ENCODE measurements at regions not wholly inside any gene's neighbourhood (a gene's known extent, or its start where the extent isn't known, plus 50 kb on each side); places are given as distances from the start of the nearest gene placed in this dataset.
A peak's percentile ranks its signal among the peaks of the same experiment; 100 is the strongest.

DNA sequence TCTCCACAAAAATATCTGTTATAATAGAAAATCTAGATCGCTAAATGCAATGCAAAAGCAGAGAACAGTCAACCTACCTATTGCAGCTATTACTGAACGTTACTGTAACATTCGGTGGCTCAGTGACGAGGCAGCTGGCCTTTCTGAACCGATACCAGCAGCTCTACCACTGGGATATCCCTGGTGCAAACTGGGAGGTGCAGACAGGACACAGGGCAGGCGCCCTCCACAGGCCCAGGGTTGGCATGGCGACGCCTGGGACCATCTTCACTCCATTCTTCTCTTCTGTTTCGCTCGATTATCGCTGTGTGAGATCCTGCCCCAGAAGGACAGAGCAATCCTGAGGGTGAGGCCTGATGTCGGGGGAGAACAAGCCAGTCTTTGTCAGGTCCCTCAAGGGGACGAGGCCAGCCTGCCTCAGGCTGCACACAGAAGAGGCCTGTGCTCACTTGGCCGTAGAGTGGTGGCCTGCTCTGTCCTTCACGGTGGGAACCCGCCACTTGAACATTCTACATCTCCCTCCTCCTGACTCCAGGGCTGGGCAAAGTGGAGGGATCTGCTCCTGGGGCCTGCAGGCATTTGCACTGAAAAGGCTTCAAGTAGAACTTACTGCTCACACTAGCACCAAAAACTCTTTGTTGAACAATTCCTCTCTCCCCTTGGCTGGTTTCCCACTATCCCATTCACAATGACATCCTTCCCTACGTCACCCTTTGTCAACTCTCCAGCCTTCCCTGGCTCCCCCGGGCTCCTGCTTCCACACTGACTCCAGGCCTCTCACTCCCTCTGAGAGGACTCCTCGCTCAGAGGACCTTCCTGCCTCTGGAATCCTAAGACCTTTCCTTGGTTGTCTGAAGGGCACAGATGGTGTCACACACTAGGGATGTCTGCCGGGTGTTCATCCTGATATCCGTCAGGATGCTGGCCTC lies 49.7 kb downstream of the CYRIA start:
- no peak for DNase-seq (ENCODE audit: low read depth, low spot score)

DNA sequence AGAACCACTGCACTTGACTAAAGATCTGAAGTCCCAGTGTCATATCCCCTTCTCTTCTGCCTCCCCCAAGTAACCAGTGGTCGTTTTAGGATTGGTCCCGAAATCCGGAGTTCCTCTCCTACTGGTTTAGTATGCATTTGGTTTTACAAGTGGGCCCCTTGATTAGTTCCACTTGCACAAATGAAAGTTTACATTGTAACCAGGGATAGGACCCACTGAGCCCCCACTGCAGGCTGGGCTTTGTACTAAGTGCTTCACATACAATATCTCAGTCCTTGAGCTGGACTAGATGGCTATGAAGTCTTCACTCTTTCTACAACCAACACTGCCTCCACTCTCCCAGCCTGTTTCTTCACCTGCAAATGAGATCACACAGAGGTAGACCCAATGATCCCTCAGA lies 50.4 kb downstream of the CYRIA start:
- DNase-seq (ENCODE audit: low read depth, low spot score), result no peak

DNA sequence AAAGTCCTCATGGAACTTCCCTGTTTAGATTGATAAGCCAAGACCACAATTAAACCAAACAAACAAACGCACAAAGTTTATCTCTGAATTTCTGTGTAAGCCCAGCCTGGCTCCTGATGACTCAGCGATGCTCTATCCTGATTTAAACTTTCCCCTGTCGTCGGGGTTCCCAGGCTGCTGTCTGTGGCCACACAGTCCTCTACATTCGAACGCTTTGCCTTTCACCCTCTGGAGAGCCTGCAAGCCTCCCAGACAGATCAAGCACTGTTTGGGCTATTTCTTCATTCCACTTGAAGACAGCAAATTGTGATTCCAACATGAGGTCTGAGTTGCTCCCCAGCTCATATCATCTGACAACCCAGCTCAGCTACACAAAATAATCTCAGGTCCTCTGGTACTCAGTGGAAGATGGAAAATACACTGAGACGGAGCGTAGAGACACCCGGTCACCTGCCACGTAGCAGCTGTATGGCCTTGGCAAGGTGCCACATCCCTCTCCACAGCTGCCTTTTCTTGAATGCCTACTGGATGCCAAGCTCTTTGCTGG lies 51.2 kb downstream of the CYRIA start:
- peak; percentile 29 for DNase-seq (ENCODE audit: low read depth, low spot score)

DNA sequence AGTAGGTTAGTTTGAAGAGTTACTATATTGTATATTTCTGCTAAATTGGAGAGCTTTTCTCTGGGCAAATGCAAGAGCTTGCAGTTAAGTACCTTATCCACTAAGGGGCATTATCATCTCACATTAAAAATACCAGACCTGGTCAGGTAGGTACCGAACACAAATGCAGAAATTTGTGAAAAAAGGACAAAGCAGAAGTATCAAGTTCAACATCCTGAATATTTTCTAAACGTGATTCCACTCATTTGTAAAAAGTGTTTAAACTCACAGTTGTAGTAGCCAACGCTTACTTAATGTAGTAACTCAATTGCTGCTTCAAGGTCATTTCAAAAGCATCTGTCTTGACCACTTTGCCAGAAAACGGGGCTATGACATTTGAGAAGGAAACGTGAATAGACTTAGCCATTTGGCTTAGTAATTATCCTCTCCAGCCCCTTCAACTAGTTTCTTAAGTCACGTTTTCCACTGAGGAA lies 52.1 kb downstream of the CYRIA start:
- DNase-seq (ENCODE audit: low read depth, low spot score), result peak; percentile 45

DNA sequence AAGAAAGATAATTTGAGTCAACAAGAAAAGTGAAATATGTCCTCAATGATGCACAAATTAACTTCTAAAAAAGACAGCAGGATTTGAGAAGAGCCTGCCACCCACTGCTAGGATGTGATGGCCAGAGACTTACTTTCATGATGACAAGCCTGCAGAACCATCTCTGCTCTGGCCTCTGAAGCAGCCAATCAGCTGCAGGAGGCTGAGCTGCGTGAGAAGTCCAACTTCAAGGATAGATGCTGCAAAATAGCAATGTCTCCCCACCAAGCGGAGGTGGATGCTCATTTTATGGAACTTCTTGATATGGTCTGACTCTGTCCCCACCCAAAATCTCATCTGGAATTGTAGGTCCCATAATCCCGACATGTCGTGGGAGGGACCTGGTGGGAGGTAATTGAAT lies 53.1 kb downstream of the CYRIA start:
- no peak for DNase-seq (ENCODE audit: low read depth, low spot score)

DNA sequence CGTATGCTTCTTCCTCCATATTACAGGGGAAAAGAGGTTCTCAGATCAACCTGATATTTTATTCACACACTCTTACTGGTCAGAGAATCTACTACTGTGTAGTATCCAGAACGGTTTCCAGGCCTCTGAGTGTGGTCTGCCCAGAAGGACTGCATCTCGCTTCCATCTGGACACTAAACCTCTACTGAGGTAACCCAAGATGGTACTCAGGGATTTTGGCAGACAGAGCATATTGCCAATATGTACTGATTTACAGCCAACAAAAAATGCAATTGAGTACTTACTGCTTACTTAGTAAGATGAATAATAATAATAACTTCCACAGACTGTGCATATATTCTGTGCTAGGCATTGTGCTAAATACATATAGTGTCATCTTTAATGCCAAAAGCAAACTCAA lies 55.8 kb downstream of the CYRIA start:
- DNase-seq (ENCODE audit: low read depth, low spot score), result no peak

DNA sequence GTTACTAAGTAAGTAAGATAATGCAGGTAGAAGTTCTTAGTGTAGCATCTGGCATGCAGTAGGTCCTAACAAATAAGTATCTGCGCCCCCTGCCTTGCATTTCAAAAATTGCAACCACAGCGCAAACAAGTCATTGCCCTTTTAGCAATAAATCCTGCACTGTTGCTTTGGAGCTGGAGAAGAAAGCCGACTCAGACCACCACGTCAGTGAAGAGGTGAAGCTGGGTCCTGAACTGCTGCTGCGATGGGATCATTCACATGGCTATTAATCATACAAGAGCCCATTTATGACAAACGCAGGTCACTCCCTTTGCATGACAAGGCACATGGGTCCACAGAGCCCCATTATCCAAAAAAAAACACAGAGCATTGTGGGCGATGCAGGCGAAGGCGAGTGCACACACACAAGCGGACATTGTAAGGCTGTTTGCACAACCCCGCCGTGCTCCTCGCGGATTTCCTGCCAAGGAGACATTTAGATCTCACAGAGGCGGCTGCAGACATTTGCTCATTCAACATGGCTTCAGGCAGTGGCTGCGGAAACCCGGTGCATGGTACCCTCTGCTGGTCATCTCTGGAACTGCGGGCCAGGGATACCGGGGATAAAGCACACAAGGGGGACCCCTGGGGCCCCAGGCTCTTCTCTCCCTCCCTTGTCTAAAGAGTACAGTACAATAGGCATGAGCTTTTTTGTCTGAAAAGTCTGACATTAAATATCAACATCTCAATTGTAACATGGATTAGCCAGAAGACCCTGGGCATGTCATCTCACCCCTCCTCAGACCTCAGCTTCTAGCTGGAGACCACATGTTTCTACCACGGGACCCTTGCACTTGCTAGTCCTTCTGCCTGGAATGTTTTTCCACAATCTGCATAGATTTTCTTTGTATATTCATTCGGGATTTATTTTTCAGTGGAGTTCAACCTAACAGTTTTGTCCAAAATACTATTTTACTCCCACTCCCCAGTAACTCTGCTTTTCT lies 56.7 kb downstream of the CYRIA start:
- DNase-seq (ENCODE audit: low read depth, low spot score), result peak; percentile 88

DNA sequence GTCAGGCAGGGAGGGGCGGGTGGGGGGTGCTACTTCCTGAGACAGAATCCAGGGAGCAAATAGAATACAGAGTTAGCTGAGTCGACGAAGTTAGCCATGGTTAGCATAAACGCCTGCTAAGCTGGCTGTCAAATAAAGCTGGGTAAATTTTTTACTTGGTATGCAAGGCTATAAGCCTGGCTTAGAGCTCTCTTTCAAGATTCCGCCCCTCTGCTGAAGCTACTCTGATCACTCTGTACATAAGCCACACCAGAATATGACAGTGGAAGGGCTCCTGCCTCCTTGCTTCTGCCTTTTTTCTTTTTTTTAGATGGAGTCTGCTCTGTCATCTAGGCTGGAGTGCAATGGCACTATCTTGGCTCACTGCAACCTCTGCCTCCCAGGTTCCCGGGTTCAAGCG lies 58.3 kb downstream of the CYRIA start:
- DNase-seq (ENCODE audit: low read depth, low spot score), result no peak

DNA sequence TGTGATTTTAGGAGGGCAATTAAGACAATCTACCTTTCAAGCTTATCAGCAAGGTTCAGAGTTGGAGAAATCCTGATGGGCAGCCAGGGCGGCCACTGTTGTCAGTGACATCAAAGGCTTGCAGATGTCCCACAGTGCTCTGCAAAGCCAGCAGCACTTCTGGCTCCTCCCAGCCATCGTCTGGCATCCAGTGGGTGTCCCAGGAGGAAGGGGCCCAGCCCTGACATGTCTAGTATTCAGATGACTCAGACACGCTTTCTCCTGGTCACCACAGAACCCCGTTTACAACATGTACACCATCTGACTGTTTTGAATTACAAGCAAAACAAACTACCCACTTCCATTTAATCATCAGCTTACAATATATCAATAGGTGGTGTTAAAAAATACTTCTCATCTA lies 61.4 kb downstream of the CYRIA start:
- no peak for DNase-seq (ENCODE audit: low read depth, low spot score)

DNA sequence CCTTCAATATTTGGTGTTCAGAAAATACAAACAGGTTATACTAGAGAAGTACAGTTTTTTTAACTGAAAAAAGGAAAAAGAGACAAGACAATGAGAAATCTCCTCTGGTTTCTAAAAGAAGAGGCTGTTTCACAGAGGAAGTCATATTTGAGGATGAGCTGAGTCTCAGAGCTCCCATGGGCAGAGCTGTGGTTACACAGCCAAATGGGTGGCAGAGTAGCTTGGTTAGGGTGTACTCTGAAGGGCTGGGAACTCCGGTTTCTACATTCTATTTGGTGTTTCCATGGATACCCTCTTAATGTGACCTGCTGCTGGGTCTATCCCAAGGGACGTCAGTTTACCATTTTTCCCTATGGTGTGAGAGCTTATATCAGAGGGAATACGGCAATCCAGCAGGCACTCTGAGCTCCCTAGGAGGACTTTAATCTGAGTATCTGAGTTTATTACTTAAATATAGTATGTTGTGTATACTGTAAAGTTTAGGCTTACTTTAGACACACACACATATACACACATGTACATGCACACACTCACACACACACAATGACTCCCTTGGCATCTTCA lies 74.2 kb downstream of the CYRIA start:
- no peak for DNase-seq (ENCODE audit: low read depth, low spot score)

DNA sequence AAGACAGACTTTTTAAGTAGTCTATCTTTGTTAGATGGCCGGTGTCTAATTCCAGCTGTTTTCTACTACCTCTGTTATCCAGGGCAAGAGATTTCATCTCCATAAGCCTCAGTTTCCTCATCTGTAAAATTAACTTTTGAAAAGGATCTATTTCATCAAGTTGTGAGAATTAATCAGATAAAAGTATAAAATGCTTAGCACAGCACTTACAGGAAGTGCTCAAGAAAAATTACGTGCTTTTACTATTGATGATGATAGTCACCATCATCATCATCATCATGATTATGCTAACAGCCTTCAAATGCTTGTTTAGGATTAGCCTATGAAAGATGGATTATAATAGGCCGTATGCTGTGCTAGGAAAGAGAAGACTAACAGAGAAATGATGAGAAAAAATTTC lies 76.2 kb downstream of the CYRIA start:
- DNase-seq (ENCODE audit: low read depth, low spot score), result no peak

DNA sequence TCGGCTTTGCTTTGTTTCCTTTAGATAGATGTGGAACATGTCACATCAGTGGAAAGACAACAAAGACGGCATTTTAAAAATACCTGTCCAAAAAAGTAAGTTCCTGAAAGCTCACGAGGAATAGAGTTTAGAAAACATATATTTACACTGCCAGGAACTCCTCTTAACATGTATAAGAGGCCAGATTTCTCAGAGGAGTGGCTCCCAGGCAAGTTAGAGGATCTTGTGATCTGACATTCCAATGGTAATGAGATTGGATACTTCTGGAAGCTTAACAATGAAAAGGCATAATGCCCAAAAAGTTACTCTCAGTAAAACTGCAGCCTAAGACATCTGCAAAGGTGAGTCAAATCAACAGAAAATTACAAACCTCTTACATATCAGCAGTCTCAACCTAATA lies 77.1 kb downstream of the CYRIA start:
- peak; percentile 44 for DNase-seq (ENCODE audit: low read depth, low spot score)

DNA sequence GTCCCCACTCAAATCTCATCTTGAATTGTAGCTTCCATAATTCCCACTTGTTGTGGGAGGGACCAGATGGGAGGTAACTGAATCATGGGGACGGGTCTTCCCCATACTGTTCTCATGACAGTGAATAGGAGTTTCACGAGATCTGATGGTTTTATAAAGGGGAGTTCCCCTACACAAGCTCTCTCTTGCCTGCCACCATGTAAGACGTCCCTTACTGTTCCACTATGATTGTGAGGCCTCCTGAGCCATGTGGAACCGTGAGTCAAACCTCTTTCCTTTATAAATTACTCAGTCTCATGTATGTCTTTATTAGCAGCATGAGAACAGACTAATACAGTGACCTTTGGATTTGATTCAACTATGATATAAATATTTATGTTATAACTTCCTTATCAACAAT lies 78.0 kb downstream of the CYRIA start:
- DNase-seq (ENCODE audit: low read depth, low spot score), result no peak

DNA sequence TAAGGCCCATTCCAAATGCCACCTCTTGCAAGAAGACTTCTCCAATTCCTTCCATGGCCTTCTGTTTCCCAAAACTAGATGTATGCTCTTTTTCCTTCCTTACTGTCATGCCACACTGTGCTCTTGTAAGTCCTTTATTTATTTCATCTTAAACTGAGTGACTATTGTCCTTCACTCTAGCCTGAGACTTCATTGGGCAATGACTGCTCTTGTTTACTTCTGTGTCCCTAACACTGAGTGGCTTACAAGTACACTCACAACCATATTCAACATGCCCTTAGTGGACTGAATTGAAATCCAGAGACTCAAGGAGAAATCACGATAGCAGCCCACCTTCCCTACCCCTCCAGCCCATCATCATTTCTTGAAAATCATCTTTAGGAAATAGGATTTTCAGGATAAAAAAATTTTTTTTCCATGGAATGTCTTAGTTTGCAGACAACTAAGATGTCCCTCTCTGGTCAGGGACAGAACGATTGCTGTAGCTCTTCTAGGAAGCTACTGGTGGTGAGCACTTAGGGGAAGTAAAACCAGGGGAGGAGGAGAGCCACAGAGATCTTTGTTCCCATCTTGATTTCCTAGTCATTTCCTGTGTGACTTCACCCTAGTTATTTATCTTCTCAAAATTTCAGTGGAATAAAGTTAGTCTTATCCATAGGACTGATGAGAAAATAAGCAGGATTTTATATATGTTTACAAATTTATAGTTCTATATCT lies 80.7 kb downstream of the CYRIA start:
- no peak for DNase-seq (ENCODE audit: low read depth, low spot score)

DNA sequence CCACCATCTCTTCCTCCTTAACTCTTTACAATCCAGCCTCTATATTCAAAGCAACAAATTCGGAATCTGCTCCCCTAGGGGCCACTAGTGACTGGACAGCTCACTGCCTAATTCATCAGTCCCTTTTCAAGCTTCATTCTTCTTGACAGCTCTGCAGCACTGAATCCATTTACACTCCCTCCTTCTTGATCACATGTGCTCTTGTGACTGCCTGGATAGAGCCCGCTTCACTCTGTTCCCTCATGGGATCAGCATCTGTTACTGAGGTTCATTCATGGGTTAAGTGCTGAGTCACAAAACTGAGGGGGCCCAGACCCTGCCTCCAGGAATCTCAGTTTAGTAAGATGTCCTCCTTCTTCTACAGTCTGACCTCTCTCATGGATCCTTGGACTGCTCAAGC lies 81.5 kb downstream of the CYRIA start:
- DNase-seq (ENCODE audit: low read depth, low spot score), result no peak

DNA sequence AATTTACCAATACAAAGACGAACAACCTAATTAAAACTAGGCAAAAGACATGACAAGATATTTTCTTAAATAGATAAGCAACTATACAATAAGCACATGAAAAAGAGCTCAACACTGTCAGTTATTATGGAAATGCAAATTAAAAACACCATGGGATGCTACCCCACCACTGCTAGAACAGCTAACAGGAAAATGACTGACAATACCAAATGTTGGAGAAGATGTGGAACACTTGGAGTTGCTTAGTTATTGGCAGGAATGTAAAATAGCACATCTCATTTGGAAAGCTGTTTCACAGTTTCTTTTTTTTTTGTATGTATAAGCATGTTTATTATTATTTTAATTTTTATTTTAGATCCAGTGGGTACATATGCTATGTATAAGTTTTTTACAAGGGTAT lies 84.4 kb downstream of the CYRIA start:
- no peak for DNase-seq (ENCODE audit: low read depth, low spot score)

DNA sequence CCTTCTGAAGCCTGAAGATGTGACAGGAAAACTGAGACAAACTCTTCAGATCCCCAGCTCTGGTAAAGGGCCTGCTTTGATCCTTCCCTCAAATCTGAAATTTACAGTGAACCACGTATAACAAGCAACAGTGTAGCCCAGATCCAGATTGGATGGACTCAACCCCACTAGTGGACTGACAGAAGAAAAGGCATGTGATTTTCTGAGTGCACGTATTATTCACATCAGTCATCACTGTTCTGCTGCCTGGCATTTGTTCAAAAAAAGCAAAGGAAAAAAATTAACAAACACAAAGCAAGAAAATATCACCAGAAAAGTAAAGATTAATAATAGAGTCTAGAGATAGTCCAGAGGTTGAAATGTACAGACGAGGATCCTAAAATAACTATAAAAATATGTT lies 87.6 kb downstream of the CYRIA start:
- DNase-seq (ENCODE audit: low read depth, low spot score), result no peak

DNA sequence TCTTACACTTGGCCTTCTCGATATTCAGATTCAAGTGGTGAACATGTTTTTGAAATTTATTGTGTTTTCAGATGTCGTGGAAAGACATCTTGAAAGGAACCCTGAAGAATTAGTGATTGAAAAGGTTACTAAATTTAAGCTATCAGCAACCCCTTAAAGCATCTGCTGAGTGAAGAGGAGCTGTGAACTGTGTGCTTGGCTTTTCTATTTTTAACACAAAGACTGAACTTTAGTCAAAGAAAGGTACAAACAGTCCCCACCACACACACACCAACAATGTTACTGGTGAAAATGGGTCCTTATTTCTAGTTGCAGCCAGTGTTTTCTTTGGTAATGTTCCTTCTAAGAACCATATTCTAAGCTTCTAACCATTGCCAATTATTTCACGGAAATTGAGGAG lies 95.1 kb downstream of the CYRIA start:
- no peak for DNase-seq (ENCODE audit: low read depth, low spot score)

DNA sequence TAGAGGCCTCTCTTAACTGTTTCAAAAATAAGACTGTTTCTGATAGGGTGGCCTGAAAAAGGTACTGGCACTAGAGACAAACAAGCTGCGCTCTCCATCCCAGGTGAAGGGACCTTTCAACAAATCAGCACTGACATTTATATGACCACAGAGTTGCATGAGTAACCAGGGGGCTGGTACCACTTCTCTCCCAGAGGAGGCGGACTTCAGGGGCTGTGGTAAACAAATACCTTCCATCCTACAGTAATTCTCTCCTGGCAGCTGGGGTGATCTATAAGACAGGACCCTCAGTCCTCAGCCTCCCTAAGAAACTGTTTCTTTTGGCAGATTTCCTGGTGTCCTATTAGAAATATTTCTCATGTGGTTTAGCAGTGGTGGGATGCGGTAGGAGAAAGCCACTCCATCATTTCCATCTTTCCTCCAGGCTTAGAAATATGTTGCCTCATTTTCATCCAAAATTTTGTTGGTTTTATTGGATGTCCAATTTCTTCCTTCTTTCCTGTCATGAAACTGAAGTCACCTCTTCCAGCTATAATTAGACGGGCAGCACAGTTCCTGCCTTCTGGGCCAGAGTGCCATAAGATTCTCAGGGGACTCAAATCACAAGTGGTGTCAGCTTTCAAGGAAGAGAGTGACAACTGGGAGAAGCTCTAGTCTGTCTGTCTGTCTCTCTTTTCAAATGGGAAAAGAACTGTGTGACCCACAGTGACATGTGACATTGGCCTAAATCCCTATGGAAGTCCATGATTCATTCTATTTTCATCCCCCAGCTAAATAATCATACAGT lies 96.4 kb downstream of the CYRIA start:
- DNase-seq (ENCODE audit: low read depth, low spot score), result peak; percentile 48

DNA sequence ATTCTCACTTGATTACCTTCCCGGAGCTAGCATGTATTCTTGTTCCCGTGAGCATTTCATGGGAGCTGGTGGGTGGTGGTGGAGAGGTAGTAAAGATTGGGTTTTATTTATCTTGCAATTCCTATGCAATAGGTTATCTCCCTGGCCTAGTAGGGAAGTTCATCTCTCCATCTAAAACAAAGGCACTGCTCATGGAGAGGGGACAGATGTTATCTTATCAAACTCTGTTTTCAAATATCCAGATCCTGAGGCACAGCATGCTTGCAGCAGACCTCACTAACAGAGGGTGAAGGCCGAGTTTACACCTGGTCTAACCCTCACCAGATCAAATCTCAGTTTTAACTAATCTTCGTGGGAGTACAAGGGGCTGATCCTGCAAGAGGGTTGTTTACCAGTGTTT lies 98.9 kb downstream of the CYRIA start:
- no peak for DNase-seq (ENCODE audit: low read depth, low spot score)

Data from astrocyte of the hippocampus (primary cell).